SK-N-SH treated with all-trans-retinoic acid at 6 μM for 48 hours (cell line): ENCODE measurements at regions not wholly inside any gene's neighbourhood (a gene's known extent, or its start where the extent isn't known, plus 50 kb on each side); places are given as distances from the start of the nearest gene placed in this dataset.

Source experiments
- ATAC-seq: fragments of 200-7000 bp; cut with Tn5 transposase; 3 replicates; pipeline ENCODE4 v1.9.1; 2020; ENCODE audit warnings: mild to moderate bottlenecking, moderate library complexity
- ARNTL ChIP-seq: fragments of 450-650 bp; formaldehyde crosslinking; IDR thresholded peaks from 2 replicates; pipeline ENCODE4 v1.5.0; 2020; ENCODE audit warnings: low read depth, mild to moderate bottlenecking, moderate library complexity, borderline replicate concordance
- BACH2 ChIP-seq: fragments of 250-450 bp; sonication (Bioruptor Pico); IDR thresholded peaks from 2 replicates; pipeline ENCODE4 v1.9.0; 2021; ENCODE audit warnings: mild to moderate bottlenecking, borderline replicate concordance
- CREB5 ChIP-seq: fragments of 250-450 bp; sonication (Bioruptor Pico); IDR thresholded peaks from 2 replicates; pipeline ENCODE4 v1.5.1; 2020; ENCODE audit warnings: low read depth, mild to moderate bottlenecking, moderate library complexity
- CSDC2 ChIP-seq: fragments of 250-450 bp; sonication (Bioruptor Pico); IDR thresholded peaks from 2 replicates; pipeline ENCODE4 v1.5.0; 2020; ENCODE audit warnings: mild to moderate bottlenecking, moderate library complexity
- CSRNP3 ChIP-seq: fragments of 250-450 bp; sonication (Bioruptor Pico); IDR thresholded peaks from 2 replicates; pipeline ENCODE4 v1.5.1; 2021; ENCODE audit warnings: mild to moderate bottlenecking, moderate library complexity
- GLIS3 ChIP-seq: fragments of 250-450 bp; sonication (Bioruptor Pico); IDR thresholded peaks from 2 replicates; pipeline ENCODE4 v1.5.0; 2020; ENCODE audit warnings: mild to moderate bottlenecking, moderate library complexity
- ISL1 ChIP-seq: fragments of 250-450 bp; sonication (Bioruptor Pico); IDR thresholded peaks from 2 replicates; pipeline ENCODE4 v2.1.2; 2022; ENCODE audit warnings: mild to moderate bottlenecking, moderate library complexity
- OSR1 ChIP-seq: fragments of 250-450 bp; sonication (Bioruptor Pico); IDR thresholded peaks from 2 replicates; pipeline ENCODE4 v1.8.0; 2022; ENCODE audit warnings: moderate library complexity, mild to moderate bottlenecking, inconsistent platforms
- POU6F1 ChIP-seq: fragments of 250-450 bp; sonication (Bioruptor Pico); IDR thresholded peaks from 2 replicates; pipeline ENCODE4 v1.8.0; 2021; ENCODE audit warnings: low read depth, mild to moderate bottlenecking, moderate library complexity, borderline replicate concordance
- PPARA ChIP-seq: fragments of 250-450 bp; sonication (Bioruptor Pico); IDR thresholded peaks from 2 replicates; pipeline ENCODE4 v1.5.0; 2020; ENCODE audit warnings: mild to moderate bottlenecking, borderline replicate concordance
- SNAI2 ChIP-seq: fragments of 250-450 bp; sonication (Bioruptor Pico); IDR thresholded peaks from 2 replicates; pipeline ENCODE4 v1.5.0; 2020; ENCODE audit warnings: mild to moderate bottlenecking, moderate library complexity
- TCF4 ChIP-seq: fragments of 250-450 bp; sonication (Bioruptor Pico); IDR thresholded peaks from 2 replicates; pipeline ENCODE4 v1.8.0; 2021; ENCODE audit warnings: mild to moderate bottlenecking, moderate library complexity, borderline replicate concordance
- TOX ChIP-seq: fragments of 250-450 bp; sonication (Bioruptor Pico); IDR thresholded peaks from 2 replicates; pipeline ENCODE4 v1.8.0; 2021; ENCODE audit warnings: mild to moderate bottlenecking, moderate library complexity, borderline replicate concordance
- TSHZ2 ChIP-seq: fragments of 250-450 bp; sonication (Bioruptor Pico); IDR thresholded peaks from 2 replicates; pipeline ENCODE4 v1.5.0; 2020; ENCODE audit warnings: mild to moderate bottlenecking, moderate library complexity
- ZC3H10 ChIP-seq: fragments of 250-450 bp; sonication (Bioruptor Pico); IDR thresholded peaks from 2 replicates; pipeline ENCODE4 v1.5.1; 2021; ENCODE audit warnings: mild to moderate bottlenecking, moderate library complexity
- ZFP3 ChIP-seq: fragments of 250-450 bp; sonication (Bioruptor Pico); IDR thresholded peaks from 2 replicates; pipeline ENCODE4 v1.5.0; 2020; ENCODE audit warnings: mild to moderate bottlenecking, moderate library complexity
- ZFP30 ChIP-seq: fragments of 450-650 bp; formaldehyde crosslinking; IDR thresholded peaks from 2 replicates; pipeline ENCODE4 v1.5.0; 2022; ENCODE audit warnings: mild to moderate bottlenecking, moderate library complexity
- ZNF565 ChIP-seq: fragments of 450-650 bp; formaldehyde crosslinking; conservative IDR thresholded peaks from 2 replicates; pipeline ENCODE4 v1.5.0; 2020; ENCODE audit warnings: low read depth, mild to moderate bottlenecking, moderate library complexity
- ZNF8 ChIP-seq: fragments of 450-650 bp; formaldehyde crosslinking; IDR thresholded peaks from 2 replicates; pipeline ENCODE4 v1.5.0; 2020; ENCODE audit warnings: mild to moderate bottlenecking, moderate library complexity
- TF ChIP-seq, protein P1 (sequence below): fragments of 250-450 bp; sonication (Bioruptor Pico); IDR thresholded peaks from 2 replicates; pipeline ENCODE4 v1.8.0; 2020; ENCODE audit warnings: mild to moderate bottlenecking, moderate library complexity, borderline replicate concordance

- TF ChIP-seq TSHZ2 (CRISPR knock-in tag): no peak
Observed at GRCh38 chr10:107942826-107943225, 778.3 kb upstream of the SORCS1 start (continued).

- ATAC-seq: no peak
- TF ChIP-seq OSR1 (CRISPR knock-in tag): no peak
- no peak for TF ChIP-seq TSHZ2 (CRISPR knock-in tag)
- TF ChIP-seq POU6F1 (CRISPR knock-in tag): no peak
- TF ChIP-seq TOX (CRISPR knock-in tag): no peak
- no peak for TF ChIP-seq ZNF8 (CRISPR knock-in tag)
- no peak for TF ChIP-seq SNAI2 (CRISPR knock-in tag)
- no peak for TF ChIP-seq BACH2 (CRISPR knock-in tag)
- TF ChIP-seq ZNF565 (CRISPR knock-in tag): no peak
Observed at GRCh38 chr10:107933076-107933475, 768.6 kb upstream of the SORCS1 start.

DNA sequence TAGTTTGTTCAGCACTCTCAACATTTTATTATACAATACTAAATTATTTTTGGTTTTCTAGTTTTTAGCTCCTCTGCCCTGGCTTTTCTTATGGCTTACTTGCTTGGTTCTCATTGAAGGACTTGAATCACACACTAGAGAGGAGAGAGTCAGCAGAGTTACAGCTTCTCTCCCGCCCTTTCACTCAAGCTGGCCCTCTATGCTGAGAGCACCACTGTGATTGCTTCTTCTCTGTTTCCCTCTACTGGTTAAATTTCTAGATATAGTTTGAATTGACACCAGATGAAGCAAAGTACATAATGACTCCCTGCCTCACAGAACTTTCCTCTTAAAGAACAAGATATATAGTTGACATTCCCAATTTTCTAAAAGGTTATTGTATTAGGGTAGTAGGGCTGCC lies 767.3 kb upstream of the SORCS1 start:
- TF ChIP-seq ZFP30 (no peak), PPARA (CRISPR knock-in tag) (no peak), ISL1 (no peak), TOX (CRISPR knock-in tag) (no peak), ARNTL (CRISPR knock-in tag) (no peak), TCF4 (no peak), ZNF8 (CRISPR knock-in tag) (no peak)
- no peak for ATAC-seq

DNA sequence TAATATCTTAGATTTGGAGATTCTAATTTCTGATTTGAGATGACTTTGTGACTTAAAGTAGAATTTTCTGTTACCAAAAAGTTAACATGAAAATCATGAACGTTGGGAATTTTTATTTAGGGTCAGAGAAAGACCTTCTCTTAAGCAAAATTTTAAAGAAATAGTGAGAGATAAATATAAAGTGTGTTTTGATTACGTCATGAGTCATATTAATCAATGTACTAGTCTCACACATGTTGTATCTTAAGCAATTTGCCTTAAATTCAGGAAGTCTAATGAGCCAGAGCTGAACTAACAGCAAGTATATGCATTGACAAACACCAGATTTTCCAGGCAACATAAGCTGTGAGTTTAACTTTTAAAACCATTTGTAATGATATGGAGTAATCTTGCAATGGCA lies 765.5 kb upstream of the SORCS1 start:
- TF ChIP-seq GLIS3 (CRISPR knock-in tag) (no peak), TSHZ2 (CRISPR knock-in tag) (no peak), CREB5 (CRISPR knock-in tag) (no peak), ZFP30 (no peak), CSRNP3 (CRISPR knock-in tag) (no peak), CSDC2 (CRISPR knock-in tag) (no peak), ZC3H10 (no peak), ZFP3 (CRISPR knock-in tag) (no peak), ARNTL (CRISPR knock-in tag) (no peak), TCF4 (no peak)
- TF ChIP-seq, protein P1, sequence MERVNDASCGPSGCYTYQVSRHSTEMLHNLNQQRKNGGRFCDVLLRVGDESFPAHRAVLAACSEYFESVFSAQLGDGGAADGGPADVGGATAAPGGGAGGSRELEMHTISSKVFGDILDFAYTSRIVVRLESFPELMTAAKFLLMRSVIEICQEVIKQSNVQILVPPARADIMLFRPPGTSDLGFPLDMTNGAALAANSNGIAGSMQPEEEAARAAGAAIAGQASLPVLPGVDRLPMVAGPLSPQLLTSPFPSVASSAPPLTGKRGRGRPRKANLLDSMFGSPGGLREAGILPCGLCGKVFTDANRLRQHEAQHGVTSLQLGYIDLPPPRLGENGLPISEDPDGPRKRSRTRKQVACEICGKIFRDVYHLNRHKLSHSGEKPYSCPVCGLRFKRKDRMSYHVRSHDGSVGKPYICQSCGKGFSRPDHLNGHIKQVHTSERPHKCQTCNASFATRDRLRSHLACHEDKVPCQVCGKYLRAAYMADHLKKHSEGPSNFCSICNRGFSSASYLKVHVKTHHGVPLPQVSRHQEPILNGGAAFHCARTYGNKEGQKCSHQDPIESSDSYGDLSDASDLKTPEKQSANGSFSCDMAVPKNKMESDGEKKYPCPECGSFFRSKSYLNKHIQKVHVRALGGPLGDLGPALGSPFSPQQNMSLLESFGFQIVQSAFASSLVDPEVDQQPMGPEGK: no peak
- no peak for ATAC-seq
